Upper lobe of left lung (tissue), 6 donors: ENCODE measurements at regions not wholly inside any gene's neighbourhood (a gene's known extent, or its start where the extent isn't known, plus 50 kb on each side); places are given as distances from the start of the nearest gene placed in this dataset.

ENCODE experiments used
- ATAC-seq, 2 donors: fragments of 200-7000 bp; cut with Tn5 transposase; one replicate each; pipeline ENCODE4 v1.9.1; 2022; ENCODE audit warnings: mild to moderate bottlenecking in 2 of 2, moderate library complexity in 2 of 2; ENCODE audit not compliant: low FRiP score in 2 of 2
- DNase-seq, 2 donors: peaks; one replicate each; pipeline ENCODE4 v3.0.0-alpha.2; 2019 to 2020
- H3K27ac ChIP-seq, 4 donors: fragments of 200-600 bp; sonication (generic); one replicate each; pipeline ENCODE4 v1.5.1; 2016 to 2019
- H3K27me3 ChIP-seq, 4 donors: fragments of 200-600 bp; sonication (generic); one replicate each; pipeline ENCODE4 v1.5.1; 2017 to 2019
- H3K36me3 ChIP-seq, 4 donors: fragments of 200-600 bp; sonication (generic); one replicate each; pipeline ENCODE4 v1.5.1; 2016 to 2019
- H3K4me1 ChIP-seq, 4 donors: fragments of 200-600 bp; sonication (generic); one replicate each; pipeline ENCODE4 v1.5.1; 2018 to 2019
- H3K4me3 ChIP-seq, 4 donors: fragments of 200-600 bp; sonication (generic); one replicate each; pipeline ENCODE4 v1.5.1; 2017 to 2019; ENCODE audit warnings: mild to moderate bottlenecking in 2 of 4, moderate library complexity in 1 of 4
- H3K9me3 ChIP-seq, 4 donors: fragments of 200-600 bp; sonication (generic); one replicate each; pipeline ENCODE4 v1.5.1; 2018 to 2019
- EP300 ChIP-seq, 4 donors: sonication (generic); formaldehyde crosslinking; IDR thresholded peaks; one replicate each; pipeline ENCODE4 v1.5.1; 2017; ENCODE audit warnings: antibody characterized with exemption in 4 of 4, control low read depth in 2 of 4
- POLR2A ChIP-seq, 4 donors: fragments of 450-650 bp; IDR thresholded peaks; one replicate each; pipeline ENCODE4 v1.5.1; 2016 to 2017; ENCODE audit warnings: antibody characterized with exemption in 4 of 4, mild to moderate bottlenecking in 2 of 4
- POLR2AphosphoS5 ChIP-seq, 2 donors: sonication (generic); formaldehyde crosslinking; IDR thresholded peaks; one replicate each; pipeline ENCODE4 v1.5.1; 2017; ENCODE audit warnings: antibody characterized with exemption in 2 of 2
- WGBS, 2 donors: methylation state at CpG; one replicate each; pipeline ENCODE4 v1.1.5; 2017 to 2018; 5-methylcytosine and 5-hydroxymethylcytosine counted together
- TF ChIP-seq, protein P1 (sequence below), 6 experiments: fragments of 450-650 bp in 4 of 6; fragments of 200-600 bp in 2 of 6; sonication (generic) in 2 of 6; IDR thresholded peaks; one replicate each; pipeline ENCODE4 v1.5.1; 2016 to 2019; ENCODE audit warnings: antibody characterized with exemption in 6 of 6
- donor health status: DM: no; HTN: no; CAD: no; lungs with moderate emphysema.
- donor health status: DM: no; HTN: yes; CAD: no; lungs with severe emphysema.

DNA sequence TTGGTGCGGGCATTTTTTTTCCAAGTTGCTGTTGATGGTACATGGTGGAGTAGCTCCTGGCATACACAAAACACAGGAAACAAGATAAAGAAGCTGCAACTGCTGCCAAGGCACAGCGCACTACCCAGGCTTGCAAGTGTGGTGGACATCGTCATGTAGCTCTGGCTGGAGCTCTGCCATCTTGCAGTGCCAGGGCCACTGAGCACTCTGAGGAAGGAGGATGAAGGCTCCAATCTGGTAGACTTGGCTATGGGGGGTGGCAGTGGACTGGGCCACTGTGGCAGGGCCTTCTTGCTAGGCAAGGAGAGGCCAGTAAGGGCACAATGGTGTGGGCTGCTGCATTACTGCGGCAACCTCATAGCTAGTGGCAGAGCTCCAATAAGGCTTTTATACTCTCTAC, 263.5 kb downstream of the CENPW start:
- Histone ChIP-seq H3K27ac (no peak overlapping the region), H3K4me3 (no peak overlapping the region), H3K9me3 (no peaks in the 10 kb centered on the region), H3K36me3 (no peaks in the 10 kb centered on the region), H3K27me3 (no peaks in the 10 kb centered on the region), H3K4me1 (no peaks in the 10 kb centered on the region)
- DNase-seq (no peak), ATAC-seq (no peak)
- 91 to 98% methylated on average over 4 of the region's 4 CpGs for WGBS, 2 donors
- TF ChIP-seq, protein P1, sequence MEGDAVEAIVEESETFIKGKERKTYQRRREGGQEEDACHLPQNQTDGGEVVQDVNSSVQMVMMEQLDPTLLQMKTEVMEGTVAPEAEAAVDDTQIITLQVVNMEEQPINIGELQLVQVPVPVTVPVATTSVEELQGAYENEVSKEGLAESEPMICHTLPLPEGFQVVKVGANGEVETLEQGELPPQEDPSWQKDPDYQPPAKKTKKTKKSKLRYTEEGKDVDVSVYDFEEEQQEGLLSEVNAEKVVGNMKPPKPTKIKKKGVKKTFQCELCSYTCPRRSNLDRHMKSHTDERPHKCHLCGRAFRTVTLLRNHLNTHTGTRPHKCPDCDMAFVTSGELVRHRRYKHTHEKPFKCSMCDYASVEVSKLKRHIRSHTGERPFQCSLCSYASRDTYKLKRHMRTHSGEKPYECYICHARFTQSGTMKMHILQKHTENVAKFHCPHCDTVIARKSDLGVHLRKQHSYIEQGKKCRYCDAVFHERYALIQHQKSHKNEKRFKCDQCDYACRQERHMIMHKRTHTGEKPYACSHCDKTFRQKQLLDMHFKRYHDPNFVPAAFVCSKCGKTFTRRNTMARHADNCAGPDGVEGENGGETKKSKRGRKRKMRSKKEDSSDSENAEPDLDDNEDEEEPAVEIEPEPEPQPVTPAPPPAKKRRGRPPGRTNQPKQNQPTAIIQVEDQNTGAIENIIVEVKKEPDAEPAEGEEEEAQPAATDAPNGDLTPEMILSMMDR (IDR thresholded peaks at IDR 0.05), result no peak
- TF ChIP-seq EP300 (IDR thresholded peaks at IDR 0.05) (no peak), POLR2A (IDR thresholded peaks at IDR 0.05) (no peak), POLR2AphosphoS5 (IDR thresholded peaks at IDR 0.05) (no peak)

DNA sequence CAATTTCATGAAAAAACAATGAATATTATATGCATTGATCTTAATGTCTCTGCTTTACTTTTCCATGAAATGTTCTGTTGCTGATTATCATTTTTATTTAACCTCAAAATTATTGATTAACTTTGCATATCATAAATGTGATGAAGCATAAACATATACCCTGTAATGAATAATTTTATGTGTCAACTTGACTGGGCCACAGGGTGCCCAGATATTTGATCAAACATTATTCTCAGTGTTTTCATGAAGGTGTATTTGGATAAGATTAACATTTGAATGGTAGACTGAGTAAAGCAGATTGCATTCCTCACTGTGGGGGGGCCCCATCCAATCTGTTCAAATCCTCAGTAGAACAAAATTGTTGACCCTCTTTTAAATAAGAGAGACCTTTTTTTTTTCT, 265.2 kb downstream of the CENPW start:
- Histone ChIP-seq H3K4me1 (no peaks in the 10 kb centered on the region), H3K27me3 (no peaks in the 10 kb centered on the region), H3K9me3 (no peaks in the 10 kb centered on the region), H3K36me3 (no peaks in the 10 kb centered on the region), H3K4me3 (no peak overlapping the region), H3K27ac (no peak overlapping the region)
- TF ChIP-seq, protein P1 (IDR thresholded peaks at IDR 0.05), result no peak
- DNase-seq (no peak), ATAC-seq (no peak)

DNA sequence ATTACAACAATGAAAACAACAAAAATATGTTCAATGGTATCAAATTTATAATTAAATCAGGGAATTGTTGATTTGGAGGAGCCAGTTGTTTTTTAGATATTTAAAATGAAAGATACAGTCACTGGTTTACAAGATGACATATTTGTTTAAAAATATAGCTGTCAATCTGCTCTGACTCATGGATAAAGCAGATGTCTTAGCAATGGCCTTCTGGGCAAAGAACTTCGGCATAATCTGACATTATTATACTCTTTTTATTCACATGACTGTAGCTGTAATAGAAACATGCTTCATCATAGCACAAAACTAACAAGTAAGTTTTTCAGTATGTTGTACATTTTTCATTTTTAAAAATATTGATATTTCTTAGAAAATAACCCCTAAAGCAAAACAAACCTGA, 267.4 kb downstream of the CENPW start:
- no peak for ATAC-seq
- H3K27ac ChIP-seq, result no peak overlapping the region
- DNase-seq, result no peak
- no peaks in the 10 kb centered on the region for H3K9me3 ChIP-seq
- no peak overlapping the region for H3K4me3 ChIP-seq
- no peak for TF ChIP-seq POLR2A (IDR thresholded peaks at IDR 0.05)
- TF ChIP-seq, protein P1 (IDR thresholded peaks at IDR 0.05), result no peak
- TF ChIP-seq POLR2AphosphoS5 (IDR thresholded peaks at IDR 0.05), result no peak
- TF ChIP-seq EP300 (IDR thresholded peaks at IDR 0.05), result no peak
- no peaks in the 10 kb centered on the region for H3K4me1 ChIP-seq
- WGBS, 2 donors, result 82 to 84% methylated on average over 1 of the region's 1 CpG
- H3K36me3 ChIP-seq, result no peaks in the 10 kb centered on the region
- H3K27me3 ChIP-seq, result no peaks in the 10 kb centered on the region

DNA sequence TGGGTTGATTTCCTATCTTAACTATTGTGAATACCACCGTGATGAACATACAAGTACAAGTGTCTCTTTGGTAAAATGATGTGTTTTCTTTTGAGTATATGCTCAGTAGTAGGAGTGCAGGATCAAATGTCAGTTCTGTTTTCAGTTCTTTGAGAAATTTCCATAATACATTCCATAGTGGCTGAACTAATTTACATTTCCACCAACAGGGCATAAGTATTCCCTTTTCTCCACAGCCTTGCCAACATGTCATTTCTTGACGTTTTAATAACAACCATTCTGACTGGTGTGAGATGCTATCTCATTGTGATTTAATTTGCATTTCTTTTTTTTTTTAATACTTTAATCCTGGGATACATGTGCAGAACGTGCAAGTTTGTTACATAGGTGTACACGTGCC, 268.8 kb downstream of the CENPW start:
- H3K4me3 ChIP-seq, result no peak overlapping the region
- no peaks in the 10 kb centered on the region for H3K27me3 ChIP-seq
- TF ChIP-seq, protein P1 (IDR thresholded peaks at IDR 0.05), result no peak
- no peak for TF ChIP-seq EP300 (IDR thresholded peaks at IDR 0.05)
- no peak for TF ChIP-seq POLR2AphosphoS5 (IDR thresholded peaks at IDR 0.05)
- TF ChIP-seq POLR2A (IDR thresholded peaks at IDR 0.05), result no peak
- H3K4me1 ChIP-seq, result no peaks in the 10 kb centered on the region
- no peak overlapping the region for H3K27ac ChIP-seq
- DNase-seq, result no peak
- no peaks in the 10 kb centered on the region for H3K9me3 ChIP-seq
- no peaks in the 10 kb centered on the region for H3K36me3 ChIP-seq
- no peak for ATAC-seq
- 76 to 82% methylated on average over 4 of the region's 4 CpGs for WGBS, 2 donors

DNA sequence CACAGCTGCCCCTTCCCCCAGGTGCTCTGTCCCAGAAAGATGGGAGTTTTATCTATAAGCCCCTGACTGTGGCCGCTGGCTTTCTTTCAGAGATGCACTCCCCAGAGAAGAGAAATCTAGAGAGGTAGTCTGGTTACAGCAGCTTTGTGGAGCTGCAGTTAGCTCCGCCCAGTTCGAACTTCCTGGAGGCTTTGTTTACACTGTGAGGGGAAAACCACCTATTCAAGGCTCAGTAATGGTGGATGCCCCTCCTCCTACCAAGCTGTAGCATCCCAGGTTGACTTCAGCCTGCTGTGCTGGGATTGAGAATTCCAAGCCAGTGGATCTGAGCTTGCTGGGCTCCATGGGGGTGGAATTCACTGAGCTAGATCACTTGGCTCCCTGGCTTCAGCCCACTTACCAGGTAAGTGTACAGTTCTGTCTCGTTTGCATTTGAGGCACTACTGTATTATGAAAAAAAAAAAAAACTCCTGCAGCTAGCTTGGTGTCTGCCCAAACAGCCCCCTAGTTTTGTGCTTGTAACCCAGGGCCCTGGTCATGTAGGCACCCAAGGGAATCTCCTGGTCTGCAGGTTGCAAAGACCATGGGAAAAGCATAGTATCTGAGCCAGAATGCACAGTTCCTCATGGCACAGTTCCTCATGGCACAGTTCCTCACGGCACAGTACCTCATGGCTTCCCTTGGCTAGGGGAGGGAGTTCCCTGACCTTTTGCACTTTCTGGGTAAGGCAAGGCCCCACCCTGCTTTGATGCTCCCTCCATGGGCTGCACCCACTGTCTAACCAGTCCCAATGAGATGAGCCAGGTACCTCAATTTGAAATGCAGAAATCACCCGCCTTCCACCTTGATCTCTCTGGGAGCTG, 275.0 kb downstream of the CENPW start:
- Histone ChIP-seq H3K9me3 (no peaks in the 10 kb centered on the region), H3K4me3 (no peak overlapping the region), H3K4me1 (no peaks in the 10 kb centered on the region), H3K36me3 (no peaks in the 10 kb centered on the region), H3K27me3 (no peaks in the 10 kb centered on the region), H3K27ac (no peak overlapping the region)
- DNase-seq, result no peak
- no peak for ATAC-seq
- TF ChIP-seq POLR2A (IDR thresholded peaks at IDR 0.05), result no peak
- no peak for TF ChIP-seq EP300 (IDR thresholded peaks at IDR 0.05)
- TF ChIP-seq, protein P1 (IDR thresholded peaks at IDR 0.05), result no peak
- TF ChIP-seq POLR2AphosphoS5 (IDR thresholded peaks at IDR 0.05), result no peak
- WGBS, 2 donors, result 72 to 78% methylated on average over 3 to 6 of the region's 6 CpGs
